ENCODE measurements at regions not wholly inside any gene's neighbourhood (a gene's known extent, or its start where the extent isn't known, plus 50 kb on each side); places are given as distances from the start of the nearest gene placed in this dataset.

- no peak overlapping the region for H3K27ac ChIP-seq (ENCODE audit: low read length)
- TF ChIP-seq EZH2phosphoT487 (IDR thresholded peaks at IDR 0.05; ENCODE audit: low read length): no peak
- TF ChIP-seq CTCF (IDR thresholded peaks at IDR 0.05; ENCODE audit: low read length): no peak
- TF ChIP-seq EZH2 (optimal IDR thresholded peaks at IDR 0.05; ENCODE audit: low read depth, low read length): no peak
- no peaks in the 10 kb centered on the region for H3K36me3 ChIP-seq (replicated peaks; ENCODE audit: insufficient read depth, low read length)
- no peaks in the 10 kb centered on the region for H3K9me3 ChIP-seq (replicated peaks; ENCODE audit: insufficient read depth, low read length)
- H3K4me3 ChIP-seq (ENCODE audit: low read length): no peak overlapping the region
- peaks cover 92% of the 10 kb centered on the region for H3K27me3 ChIP-seq (replicated peaks; ENCODE audit: insufficient read depth, low read length)
- no peaks in the 10 kb centered on the region for H3K79me2 ChIP-seq (ENCODE audit: low read length)
- H3K4me1 ChIP-seq (ENCODE audit: low read length): no peaks in the 10 kb centered on the region
- H3K9me2 ChIP-seq (replicated peaks; ENCODE audit: insufficient read depth, low read length): no peaks in the 10 kb centered on the region
- H3F3A ChIP-seq (ENCODE audit: insufficient read depth, low read length): no peaks in the 10 kb centered on the region
- no peaks in the 10 kb centered on the region for H4K20me1 ChIP-seq (ENCODE audit: insufficient read depth, low read length)
- no peak for DNase-seq
- no peak overlapping the region for H3K4me2 ChIP-seq (ENCODE audit: low read depth, low read length)
- no peak overlapping the region for H2AFZ ChIP-seq (ENCODE audit: low read length)
- no peak overlapping the region for H3K9ac ChIP-seq (ENCODE audit: low read length)
Observed at GRCh38 chr22:49704345-49705215, 123.1 kb downstream of the BRD1 start.

GRCh38 chr22:49703990-49704344 is 123.7 kb downstream of the BRD1 start:
- Histone ChIP-seq H3K9me3 (replicated peaks; ENCODE audit: insufficient read depth, low read length) (no peaks in the 10 kb centered on the region), H3K4me2 (ENCODE audit: low read depth, low read length) (no peak overlapping the region), H3K27ac (ENCODE audit: low read length) (no peak overlapping the region), H2AFZ (ENCODE audit: low read length) (no peak overlapping the region), H3K4me1 (ENCODE audit: low read length) (no peaks in the 10 kb centered on the region), H3K36me3 (replicated peaks; ENCODE audit: insufficient read depth, low read length) (no peaks in the 10 kb centered on the region), H3K9me2 (replicated peaks; ENCODE audit: insufficient read depth, low read length) (no peaks in the 10 kb centered on the region), H3K79me2 (ENCODE audit: low read length) (no peaks in the 10 kb centered on the region), H3K27me3 (replicated peaks; ENCODE audit: insufficient read depth, low read length) (peaks cover 91% of the 10 kb centered on the region), H3K4me3 (ENCODE audit: low read length) (no peak overlapping the region), H3K9ac (ENCODE audit: low read length) (no peak overlapping the region), H3F3A (ENCODE audit: insufficient read depth, low read length) (no peaks in the 10 kb centered on the region), H4K20me1 (ENCODE audit: insufficient read depth, low read length) (no peaks in the 10 kb centered on the region)
- DNase-seq: no peak
- TF ChIP-seq EZH2 (optimal IDR thresholded peaks at IDR 0.05; ENCODE audit: low read depth, low read length) (no peak), CTCF (IDR thresholded peaks at IDR 0.05; ENCODE audit: low read length) (no peak), EZH2phosphoT487 (IDR thresholded peaks at IDR 0.05; ENCODE audit: low read length) (no peak)

- H3K4me3 ChIP-seq (ENCODE audit: low read length): no peak overlapping the region
- no peaks in the 10 kb centered on the region for H3K36me3 ChIP-seq (replicated peaks; ENCODE audit: insufficient read depth, low read length)
- H3K9me3 ChIP-seq (replicated peaks; ENCODE audit: insufficient read depth, low read length): no peaks in the 10 kb centered on the region
- no peaks in the 10 kb centered on the region for H3F3A ChIP-seq (ENCODE audit: insufficient read depth, low read length)
- H3K9ac ChIP-seq (ENCODE audit: low read length): no peak overlapping the region
- H2AFZ ChIP-seq (ENCODE audit: low read length): no peak overlapping the region
- TF ChIP-seq CTCF (IDR thresholded peaks at IDR 0.05; ENCODE audit: low read length) (no peak), EZH2 (optimal IDR thresholded peaks at IDR 0.05; ENCODE audit: low read depth, low read length) (no peak), EZH2phosphoT487 (IDR thresholded peaks at IDR 0.05; ENCODE audit: low read length) (no peak)
- no peaks in the 10 kb centered on the region for H3K79me2 ChIP-seq (ENCODE audit: low read length)
- no peak overlapping the region for H3K4me2 ChIP-seq (ENCODE audit: low read depth, low read length)
- H3K4me1 ChIP-seq (ENCODE audit: low read length): no peaks in the 10 kb centered on the region
- peaks cover 90% of the 10 kb centered on the region for H3K27me3 ChIP-seq (replicated peaks; ENCODE audit: insufficient read depth, low read length)
- no peaks in the 10 kb centered on the region for H4K20me1 ChIP-seq (ENCODE audit: insufficient read depth, low read length)
- no peak for DNase-seq
- no peak overlapping the region for H3K27ac ChIP-seq (ENCODE audit: low read length)
- no peaks in the 10 kb centered on the region for H3K9me2 ChIP-seq (replicated peaks; ENCODE audit: insufficient read depth, low read length)
Observed at GRCh38 chr22:49703505-49703904, 124.2 kb downstream of the BRD1 start.

Data from MM.1S (cell line).